ENCODE measurements at regions not wholly inside any gene's neighbourhood (a gene's known extent, or its start where the extent isn't known, plus 50 kb on each side); places are given as distances from the start of the nearest gene placed in this dataset.

GRCh38 chr10:90602862-90603610 is 254.8 kb downstream of the HTR7 start:
- Histone ChIP-seq H3K4me3 (ENCODE audit: low read depth in 2 of 2, low read length in 2 of 2) (no peak overlapping the region), H3K9me3 (ENCODE audit: control insufficient read depth, insufficient read depth, low read depth, low read length) (no peaks in the 10 kb centered on the region), H3K4me1 (ENCODE audit: control insufficient read depth, insufficient read depth, low read length) (no peaks in the 10 kb centered on the region), H3K27me3 (ENCODE audit: control insufficient read depth, insufficient read depth, low read length) (no peaks in the 10 kb centered on the region), H3K27ac (ENCODE audit: low read length) (no peak overlapping the region), H3K36me3 (ENCODE audit: control insufficient read depth, insufficient read depth, low read length) (no peaks in the 10 kb centered on the region)
- ChIA-PET CTCF (no interaction called here), POLR2A (no interaction called here)
- in situ Hi-C loops (cut with HindIII; ENCODE audit: low pct_unique_long_range_greater_than_20kb, low sequenced_read_pairs) (no loop called here), intact Hi-C loops (cut with micrococcal nuclease; ENCODE audit: unreplicated experiment) (no loop called here)
- no peak for DNase-seq (ENCODE audit: low read depth, low spot score)
- BruUV-seq (replicated peaks), result no TSS peak
- no peak for ATAC-seq
- no peak for TF ChIP-seq REST (IDR thresholded peaks at IDR 0.05; ENCODE audit: insufficient read depth in 1 of 2, low read depth in 2 of 2, low read length in 1 of 2)
- no peak for TF ChIP-seq SIN3A (IDR thresholded peaks at IDR 0.05; ENCODE audit: borderline replicate concordance, insufficient read depth, low read depth, low read length)
- no peak for TF ChIP-seq TCF7L2 (IDR thresholded peaks at IDR 0.05; ENCODE audit: low read depth, low read length)
- no peak for TF ChIP-seq CTCF (IDR thresholded peaks at IDR 0.05)
- TF ChIP-seq POLR2AphosphoS5 (IDR thresholded peaks at IDR 0.05; ENCODE audit: low read depth, low read length), result no peak

- no TSS peak for BruUV-seq (replicated peaks)
- ChIA-PET POLR2A (no interaction called here), CTCF (no interaction called here)
- H3K4me3 ChIP-seq (ENCODE audit: low read depth in 2 of 2, low read length in 2 of 2), result no peak overlapping the region
- no peaks in the 10 kb centered on the region for H3K27me3 ChIP-seq (ENCODE audit: control insufficient read depth, insufficient read depth, low read length)
- ATAC-seq, result no peak
- no peak for DNase-seq (ENCODE audit: low read depth, low spot score)
- intact Hi-C loops (cut with micrococcal nuclease; ENCODE audit: unreplicated experiment) (no loop called here), in situ Hi-C loops (cut with HindIII; ENCODE audit: low pct_unique_long_range_greater_than_20kb, low sequenced_read_pairs) (no loop called here)
- no peak overlapping the region for H3K27ac ChIP-seq (ENCODE audit: low read length)
- no peaks in the 10 kb centered on the region for H3K9me3 ChIP-seq (ENCODE audit: control insufficient read depth, insufficient read depth, low read depth, low read length)
- no peak for TF ChIP-seq TCF7L2 (IDR thresholded peaks at IDR 0.05; ENCODE audit: low read depth, low read length)
- no peak for TF ChIP-seq CTCF (IDR thresholded peaks at IDR 0.05)
- TF ChIP-seq SIN3A (IDR thresholded peaks at IDR 0.05; ENCODE audit: borderline replicate concordance, insufficient read depth, low read depth, low read length), result no peak
- TF ChIP-seq POLR2AphosphoS5 (IDR thresholded peaks at IDR 0.05; ENCODE audit: low read depth, low read length), result no peak
- no peak for TF ChIP-seq REST (IDR thresholded peaks at IDR 0.05; ENCODE audit: insufficient read depth in 1 of 2, low read depth in 2 of 2, low read length in 1 of 2)
- H3K4me1 ChIP-seq (ENCODE audit: control insufficient read depth, insufficient read depth, low read length), result no peaks in the 10 kb centered on the region
- H3K36me3 ChIP-seq (ENCODE audit: control insufficient read depth, insufficient read depth, low read length), result no peaks in the 10 kb centered on the region
Measured at GRCh38 chr10:90604636-90605035, 253.2 kb downstream of the HTR7 start.

Data from Panc1 (cell line).